DOHH2 (cell line): ENCODE measurements at regions not wholly inside any gene's neighbourhood (a gene's known extent, or its start where the extent isn't known, plus 50 kb on each side); places are given as distances from the start of the nearest gene placed in this dataset.

Experiments used
- H3F3A ChIP-seq: fragments of 200-600 bp; sonication (generic), shearing (Covaris generic); 2 replicates; pipeline ENCODE4 v1.6.0; 2016; ENCODE audit warnings: antibody characterized with exemption, mild to moderate bottlenecking; ENCODE audit not compliant: control insufficient read depth, insufficient read depth
- H3K27ac ChIP-seq: fragments of 200-600 bp; sonication (generic); 2 replicates; pipeline ENCODE4 v1.5.1; 2014; ENCODE audit warnings: low read depth, mild to moderate bottlenecking, low read length, moderate library complexity
- H3K27me3 ChIP-seq: fragments of 200-600 bp; sonication (generic); 2 replicates; pipeline ENCODE4 v1.6.1; 2014; ENCODE audit warnings: mild to moderate bottlenecking, low read length, mixed read lengths; ENCODE audit not compliant: control insufficient read depth
- H3K36me3 ChIP-seq: fragments of 200-600 bp; sonication (generic); 2 replicates; pipeline ENCODE4 v1.6.1; 2014; ENCODE audit warnings: mild to moderate bottlenecking, low read length, moderate library complexity, mixed read lengths; ENCODE audit not compliant: control insufficient read depth
- H3K4me1 ChIP-seq: fragments of 200-600 bp; sonication (generic); 2 replicates; pipeline ENCODE4 v1.6.1; 2014; ENCODE audit warnings: mild to moderate bottlenecking, low read length, mixed read lengths; ENCODE audit not compliant: control insufficient read depth
- H3K4me2 ChIP-seq: fragments of 200-600 bp; sonication (generic); 2 replicates; pipeline ENCODE4 v1.6.0; 2014; ENCODE audit warnings: mild to moderate bottlenecking, low read length, moderate library complexity
- H3K4me3 ChIP-seq: fragments of 200-600 bp; sonication (generic); 2 replicates; pipeline ENCODE4 v1.5.1; 2014; ENCODE audit warnings: mild to moderate bottlenecking, low read length, mixed read lengths
- H3K79me2 ChIP-seq: fragments of 200-600 bp; sonication (generic); 2 replicates; pipeline ENCODE4 v1.6.1; 2014; ENCODE audit warnings: mild to moderate bottlenecking, low read length, mixed read lengths; ENCODE audit not compliant: control insufficient read depth
- H3K9me2 ChIP-seq: fragments of 200-600 bp; sonication (generic); replicated peaks from 2 replicates; pipeline ENCODE4 v1.6.1; 2014; ENCODE audit warnings: mild to moderate bottlenecking, low read length, mixed read lengths; ENCODE audit not compliant: control insufficient read depth
- H3K9me3 ChIP-seq: fragments of 200-600 bp; sonication (generic); 2 replicates; pipeline ENCODE4 v1.6.1; 2014; ENCODE audit warnings: antibody characterized with exemption, low read length, mixed read lengths; ENCODE audit not compliant: control insufficient read depth, insufficient read depth
- H4K20me1 ChIP-seq: fragments of 200-600 bp; sonication (generic); 2 replicates; pipeline ENCODE4 v1.6.0; 2014; ENCODE audit warnings: low read depth, mild to moderate bottlenecking, antibody characterized with exemption, low read length, moderate library complexity; ENCODE audit not compliant: control insufficient read depth, insufficient read depth
- CTCF ChIP-seq: fragments of 200-600 bp; sonication (generic); IDR thresholded peaks from one replicate; pipeline ENCODE4 v1.5.1; 2014; ENCODE audit warnings: antibody characterized with exemption, mild to moderate bottlenecking, low read depth, low read length; ENCODE audit not compliant: poor library complexity, severe bottlenecking
- EZH2phosphoT487 ChIP-seq: fragments of 200-600 bp; sonication (generic); IDR thresholded peaks from 2 replicates; pipeline ENCODE4 v1.6.1; 2017; ENCODE audit warnings: borderline replicate concordance, mild to moderate bottlenecking, antibody characterized with exemption, low read length, moderate library complexity, mixed read lengths

GRCh38 chr2:117086174-117086942 lies 728.1 kb upstream of the DDX18 start:
- no peaks in the 10 kb centered on the region for H3K79me2 ChIP-seq
- H3K4me3 ChIP-seq: no peak overlapping the region
- no peaks in the 10 kb centered on the region for H3K9me2 ChIP-seq
- H3K4me1 ChIP-seq: no peaks in the 10 kb centered on the region
- H3K27ac ChIP-seq: no peak overlapping the region
- no peaks in the 10 kb centered on the region for H4K20me1 ChIP-seq
- H3K36me3 ChIP-seq: no peaks in the 10 kb centered on the region
- no peak overlapping the region for H3K4me2 ChIP-seq
- no peak for TF ChIP-seq CTCF
- TF ChIP-seq EZH2phosphoT487: no peak
- no peaks in the 10 kb centered on the region for H3K27me3 ChIP-seq
- H3K9me3 ChIP-seq: no peaks in the 10 kb centered on the region
- H3F3A ChIP-seq: no peaks in the 10 kb centered on the region

- Histone ChIP-seq H3K4me1 (no peaks in the 10 kb centered on the region), H4K20me1 (no peaks in the 10 kb centered on the region), H3K9me2 (no peaks in the 10 kb centered on the region), H3K27me3 (no peaks in the 10 kb centered on the region), H3F3A (no peaks in the 10 kb centered on the region), H3K36me3 (no peaks in the 10 kb centered on the region), H3K79me2 (no peaks in the 10 kb centered on the region), H3K4me2 (no peak overlapping the region), H3K9me3 (no peaks in the 10 kb centered on the region), H3K27ac (no peak overlapping the region), H3K4me3 (no peak overlapping the region)
- TF ChIP-seq CTCF (no peak), EZH2phosphoT487 (no peak)
Measured at GRCh38 chr2:117086943-117087250, 727.6 kb upstream of the DDX18 start.

- H3K4me2 ChIP-seq: no peak overlapping the region
Measured at GRCh38 chr2:117087535-117088291, 726.8 kb upstream of the DDX18 start.

More at GRCh38 chr2:117087535-117088291, 726.8 kb upstream of the DDX18 start:
- Histone ChIP-seq H3K36me3 (no peaks in the 10 kb centered on the region), H3K27me3 (no peaks in the 10 kb centered on the region), H3K79me2 (no peaks in the 10 kb centered on the region), H3K27ac (no peak overlapping the region), H3F3A (no peaks in the 10 kb centered on the region), H3K4me3 (no peak overlapping the region), H3K4me1 (no peaks in the 10 kb centered on the region), H3K9me2 (no peaks in the 10 kb centered on the region), H4K20me1 (no peaks in the 10 kb centered on the region), H3K9me3 (no peaks in the 10 kb centered on the region)
- no peak for TF ChIP-seq EZH2phosphoT487
- TF ChIP-seq CTCF: no peak
